Erythroblast (primary cell): ENCODE measurements at regions not wholly inside any gene's neighbourhood (a gene's known extent, or its start where the extent isn't known, plus 50 kb on each side); places are given as distances from the start of the nearest gene placed in this dataset.

ENCODE experiments used
- GATA1 ChIP-seq: IDR thresholded peaks from 2 replicates; pipeline ENCODE4 v1.6.1; 2011; ENCODE audit warnings: low read depth, mild to moderate bottlenecking, control low read depth, low read length, moderate library complexity
- POLR2A ChIP-seq: IDR thresholded peaks from 2 replicates; pipeline ENCODE4 v1.6.1; 2011; ENCODE audit warnings: mild to moderate bottlenecking, low read length

GRCh38 chr4:171626554-171626953 lies 186.7 kb upstream of the GALNTL6 start:
- TF ChIP-seq POLR2A (no peak), GATA1 (no peak)
